ENCODE measurements at regions not wholly inside any gene's neighbourhood (a gene's known extent, or its start where the extent isn't known, plus 50 kb on each side); places are given as distances from the start of the nearest gene placed in this dataset.

- H3K4me3 ChIP-seq (ENCODE audit: low read length) = no peak overlapping the region
- DNase-seq (ENCODE audit: low read depth, low spot score) = no peak
Observed at GRCh38 chr13:99911965-99912566, 59.5 kb downstream of the ZIC5 start.

- DNase-seq (ENCODE audit: low read depth, low spot score) = no peak
Observed at GRCh38 chr13:99911069-99911964, 60.2 kb downstream of the ZIC5 start.

GRCh38 chr13:99909836-99910619 is 61.5 kb downstream of the ZIC5 start:
- no peak for DNase-seq (ENCODE audit: low read depth, low spot score)
- H3K4me3 ChIP-seq (ENCODE audit: low read length) = no peak overlapping the region

More at GRCh38 chr13:99911069-99911964, 60.2 kb downstream of the ZIC5 start:
- H3K4me3 ChIP-seq (ENCODE audit: low read length) = no peak overlapping the region

GRCh38 chr13:99909097-99909835 is 62.3 kb downstream of the ZIC5 start:
- no peak for DNase-seq (ENCODE audit: low read depth, low spot score)
- H3K4me3 ChIP-seq (ENCODE audit: low read length) = no peak overlapping the region

DNA sequence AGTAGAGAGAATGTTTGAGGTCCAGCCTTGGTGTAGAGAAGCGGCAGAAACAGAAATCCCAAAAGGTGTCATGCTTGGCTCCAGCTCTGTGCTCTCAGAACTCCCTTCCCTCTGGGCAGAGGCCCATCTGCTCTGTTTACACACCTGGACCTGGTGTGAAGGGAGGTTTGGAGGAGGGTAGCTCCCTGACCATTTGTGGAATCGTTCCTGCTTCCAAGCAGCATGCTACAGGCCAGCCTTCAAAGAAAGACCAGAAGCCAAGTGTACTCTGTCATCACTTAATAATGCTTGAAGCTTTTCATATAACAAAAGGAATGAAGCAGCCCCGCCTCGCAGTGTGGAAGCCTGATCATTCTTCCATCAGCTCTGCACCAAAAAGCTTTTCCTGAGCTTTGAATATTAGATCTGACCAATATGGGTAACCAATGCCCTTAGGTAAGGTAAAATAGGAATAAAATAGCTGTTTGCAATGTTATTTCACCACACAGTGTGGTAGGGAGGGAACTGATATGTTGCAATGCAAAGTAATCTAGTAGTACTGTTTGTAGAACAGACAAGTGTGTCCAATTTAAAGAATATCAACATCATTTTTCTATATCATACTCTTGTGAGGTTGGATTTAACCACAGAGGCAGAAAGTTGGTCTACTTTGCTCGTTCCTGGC is 63.3 kb downstream of the ZIC5 start:
- DNase-seq (ENCODE audit: low read depth, low spot score) = no peak
- H3K4me3 ChIP-seq (ENCODE audit: low read length) = no peak overlapping the region

DNA sequence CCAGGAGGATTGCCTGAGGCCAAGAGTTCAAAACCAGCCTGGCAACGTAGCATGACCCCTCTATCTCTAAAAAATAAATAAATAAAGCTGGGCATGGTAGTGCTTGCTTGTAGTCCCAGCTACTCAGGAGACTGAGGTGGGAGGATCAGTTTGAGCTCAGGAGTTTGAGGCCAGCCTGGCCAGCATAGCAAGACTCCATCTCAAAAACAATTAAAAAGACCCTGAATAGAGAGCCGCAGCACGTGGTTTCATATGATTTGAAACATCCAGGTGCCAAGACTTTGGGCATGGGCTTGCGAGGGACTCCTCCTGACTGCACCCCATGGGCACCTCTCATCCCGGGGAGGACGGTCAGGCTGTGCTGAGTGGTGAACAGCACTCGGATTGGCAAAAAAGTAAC is 63.9 kb downstream of the ZIC5 start:
- no peak overlapping the region for H3K4me3 ChIP-seq (ENCODE audit: low read length)
- DNase-seq (ENCODE audit: low read depth, low spot score) = no peak

DNA sequence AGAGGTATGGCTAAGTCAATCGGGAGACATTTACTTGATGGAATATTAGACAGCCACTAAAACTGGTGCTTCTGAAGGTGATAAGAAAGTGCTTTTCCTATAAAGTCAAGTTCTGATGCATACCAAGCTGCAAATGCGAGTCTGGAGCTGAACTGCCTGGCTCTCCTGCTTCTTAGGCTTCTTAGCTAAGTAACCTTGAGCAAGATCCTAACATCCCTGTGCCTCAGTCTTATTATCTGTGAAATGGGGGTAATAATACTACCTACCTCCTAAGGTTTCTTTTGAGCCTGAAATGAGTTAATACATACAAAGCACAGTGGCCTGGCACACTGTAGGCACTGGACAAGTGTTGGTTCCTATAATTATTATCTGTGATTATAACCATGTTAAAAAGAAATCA is 64.5 kb downstream of the ZIC5 start:
- no peak overlapping the region for H3K4me3 ChIP-seq (ENCODE audit: low read length)
- no peak for DNase-seq (ENCODE audit: low read depth, low spot score)

DNA sequence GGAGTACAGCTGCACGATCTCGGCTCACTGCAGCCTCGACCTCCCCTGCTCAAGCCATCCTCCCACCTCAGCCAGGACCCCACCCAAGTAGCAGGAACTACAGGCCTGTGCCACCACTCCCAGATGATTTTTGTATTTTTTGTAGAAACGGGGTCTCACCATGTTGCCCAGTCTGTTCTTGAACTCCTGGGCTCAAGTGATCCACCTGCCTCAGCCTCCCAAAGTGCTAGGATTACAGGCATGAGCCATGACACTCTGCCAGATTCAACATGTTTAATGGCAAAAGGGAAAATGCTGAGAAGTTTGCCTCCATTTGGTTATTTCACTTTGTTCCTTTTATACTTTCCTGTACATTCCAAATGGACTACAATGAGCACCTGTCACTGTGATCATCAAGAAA is 65.8 kb downstream of the ZIC5 start:
- no peak for DNase-seq (ENCODE audit: low read depth, low spot score)
- no peak overlapping the region for H3K4me3 ChIP-seq (ENCODE audit: low read length)

DNA sequence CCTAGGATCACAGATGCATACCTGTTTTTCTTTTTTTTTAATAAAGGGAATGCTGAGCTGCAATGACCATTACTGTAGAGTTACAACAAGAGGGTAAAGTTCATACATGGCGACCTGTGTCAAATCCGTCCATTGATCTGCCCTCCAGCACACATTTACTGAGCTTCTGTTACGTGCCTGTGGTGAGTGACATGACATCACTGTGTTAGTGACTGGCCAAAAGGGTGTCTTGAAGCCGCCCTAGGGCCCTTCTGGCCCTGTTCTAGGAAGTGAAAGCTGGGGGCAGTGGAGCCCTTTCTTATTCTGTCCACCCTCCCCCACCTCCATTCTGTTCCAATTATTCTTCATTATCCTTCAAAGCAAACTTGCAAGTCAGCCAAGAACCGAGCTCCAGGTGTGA is 66.3 kb downstream of the ZIC5 start:
- no peak overlapping the region for H3K4me3 ChIP-seq (ENCODE audit: low read length)
- DNase-seq (ENCODE audit: low read depth, low spot score) = no peak

DNA sequence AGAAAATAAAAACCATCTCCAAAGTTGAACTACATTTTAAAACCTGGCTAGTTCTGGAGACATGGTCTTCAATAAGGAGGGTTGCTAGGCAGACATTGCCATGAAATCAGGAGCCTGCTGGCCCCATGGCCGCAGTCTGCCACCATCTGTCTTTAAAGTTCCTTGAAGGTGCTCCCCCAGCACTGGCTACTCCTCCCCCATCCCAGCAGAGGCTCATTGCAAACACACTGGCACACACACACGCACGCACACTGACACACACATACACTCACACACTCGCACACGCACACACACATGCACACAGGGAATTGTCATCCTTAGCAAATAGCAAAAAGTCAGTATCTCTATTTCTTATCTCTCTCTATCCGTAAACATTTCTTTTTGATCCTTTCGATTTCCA is 68.4 kb downstream of the ZIC5 start:
- no peak for DNase-seq (ENCODE audit: low read depth, low spot score)
- no peak overlapping the region for H3K4me3 ChIP-seq (ENCODE audit: low read length)

DNA sequence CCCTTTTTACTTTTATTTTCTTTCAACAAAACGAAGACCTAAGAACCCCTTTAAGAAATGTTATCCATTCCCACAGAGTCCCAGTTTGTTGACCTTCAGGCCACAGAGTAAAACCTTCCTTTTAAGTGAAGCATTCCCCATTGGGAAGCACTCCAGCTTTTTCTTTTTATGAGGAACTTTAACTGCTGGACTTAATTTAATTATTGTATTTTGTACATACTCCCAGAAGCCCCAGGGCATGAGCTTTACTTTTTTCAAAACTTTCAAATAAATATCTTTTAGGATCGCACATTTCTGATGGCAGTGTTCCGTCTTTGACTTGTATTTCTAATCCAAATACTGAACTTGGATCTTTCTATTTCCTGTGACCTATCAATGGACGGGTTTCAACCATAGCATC is 68.9 kb downstream of the ZIC5 start:
- no peak for DNase-seq (ENCODE audit: low read depth, low spot score)
- no peak overlapping the region for H3K4me3 ChIP-seq (ENCODE audit: low read length)

- H3K4me3 ChIP-seq (ENCODE audit: low read length) = no peak overlapping the region
- no peak for DNase-seq (ENCODE audit: low read depth, low spot score)
Observed at GRCh38 chr13:99900960-99901359, 70.6 kb downstream of the ZIC5 start.

DNA sequence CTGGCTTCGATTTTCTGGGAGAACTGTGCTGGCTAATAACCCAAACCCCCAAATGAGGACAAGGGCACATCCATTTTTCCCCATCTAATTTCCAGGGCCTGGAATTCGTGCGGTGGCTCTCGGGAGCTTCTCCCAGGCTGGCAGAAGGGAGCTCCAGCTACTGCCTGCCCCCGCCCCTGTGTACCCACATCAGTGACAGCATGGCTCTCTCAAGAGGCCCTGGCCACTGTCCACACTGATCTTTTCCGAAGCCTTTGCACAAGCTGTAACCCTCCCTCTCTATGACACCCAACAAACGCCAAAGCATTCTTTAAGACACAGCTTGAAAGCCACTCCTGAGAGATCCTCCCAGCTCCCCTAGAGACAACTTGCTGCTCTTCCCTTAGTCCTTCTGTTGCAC is 73.1 kb downstream of the ZIC5 start:
- DNase-seq (ENCODE audit: low read depth, low spot score) = no peak

GRCh38 chr13:99897076-99897440 is 74.5 kb downstream of the ZIC5 start:
- H3K4me3 ChIP-seq (ENCODE audit: low read length) = no peak overlapping the region
- DNase-seq (ENCODE audit: low read depth, low spot score) = no peak

More for the DNA sequence above, 73.1 kb downstream of the ZIC5 start:
- H3K4me3 ChIP-seq (ENCODE audit: low read length) = no peak overlapping the region

DNA sequence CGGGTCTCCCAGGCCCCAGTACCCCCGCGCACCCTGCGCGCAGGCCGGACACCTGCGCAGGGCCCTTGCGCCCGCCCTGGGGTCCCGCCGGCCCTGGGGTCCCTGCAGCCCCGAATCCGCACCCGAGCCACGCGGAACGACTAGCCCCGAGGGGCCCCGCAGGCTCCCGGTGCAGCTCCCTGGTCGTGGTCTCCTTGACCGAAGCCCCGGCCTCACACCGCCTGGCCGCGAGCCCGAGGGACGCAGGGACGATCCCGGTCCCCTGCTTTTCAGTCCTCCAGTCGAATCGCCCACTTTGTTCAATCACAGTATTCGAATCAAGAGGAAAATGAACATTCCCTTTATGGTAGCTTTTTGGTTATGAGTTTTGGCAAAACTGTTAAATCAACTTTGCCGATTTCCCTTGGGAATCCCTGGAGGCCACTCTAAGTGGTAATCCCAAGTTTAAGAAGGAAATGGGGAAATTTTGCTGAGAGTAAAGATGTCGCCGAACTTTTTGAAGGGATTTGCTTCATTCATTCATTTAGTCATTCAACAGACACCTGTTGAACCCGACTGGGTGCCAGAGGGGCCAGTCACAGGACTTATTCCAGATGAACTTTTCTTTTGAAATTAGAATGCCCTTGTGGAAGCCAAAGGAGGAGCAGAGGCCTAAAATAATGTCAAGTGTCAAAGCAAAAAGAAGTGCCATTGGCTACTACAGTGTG is 75.0 kb downstream of the ZIC5 start:
- H3K4me3 ChIP-seq (ENCODE audit: low read length) = no peak overlapping the region
- no peak for DNase-seq (ENCODE audit: low read depth, low spot score)

GRCh38 chr13:99895444-99896368 is 75.9 kb downstream of the ZIC5 start:
- no peak overlapping the region for H3K4me3 ChIP-seq (ENCODE audit: low read length)
- no peak for DNase-seq (ENCODE audit: low read depth, low spot score)

DNA sequence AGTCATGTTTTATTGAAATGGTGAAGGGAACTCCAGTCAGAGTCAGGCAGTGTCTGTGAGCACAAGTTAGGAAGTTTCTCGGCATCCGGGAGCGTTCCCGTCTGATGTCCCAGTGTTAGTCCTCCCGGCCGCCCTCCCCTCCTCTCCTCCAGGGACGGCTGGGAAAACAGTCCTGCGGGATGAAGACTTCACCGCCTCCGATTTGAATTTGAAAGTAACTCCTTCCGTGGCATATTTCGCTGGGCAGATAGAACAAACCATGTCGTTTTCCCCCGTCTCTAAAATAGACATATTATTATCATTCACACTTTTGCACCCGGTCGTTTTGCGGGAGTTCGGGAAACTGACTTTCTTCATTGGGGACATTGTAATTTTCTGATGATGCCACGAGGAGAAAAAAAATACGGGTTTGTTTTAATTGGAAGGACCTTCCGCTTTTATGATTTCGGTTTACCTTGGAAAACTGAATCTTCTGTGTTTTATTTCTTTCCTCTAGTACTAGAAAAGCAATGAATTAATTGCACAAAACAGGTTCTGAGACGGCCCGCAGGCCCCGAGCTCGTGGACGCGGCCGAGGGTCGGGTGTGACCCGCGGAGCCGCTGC is 76.6 kb downstream of the ZIC5 start:
- DNase-seq (ENCODE audit: low read depth, low spot score) = no peak
- no peak overlapping the region for H3K4me3 ChIP-seq (ENCODE audit: low read length)
